ENCODE measurements at regions not wholly inside any gene's neighbourhood (a gene's known extent, or its start where the extent isn't known, plus 50 kb on each side); places are given as distances from the start of the nearest gene placed in this dataset.

DNA sequence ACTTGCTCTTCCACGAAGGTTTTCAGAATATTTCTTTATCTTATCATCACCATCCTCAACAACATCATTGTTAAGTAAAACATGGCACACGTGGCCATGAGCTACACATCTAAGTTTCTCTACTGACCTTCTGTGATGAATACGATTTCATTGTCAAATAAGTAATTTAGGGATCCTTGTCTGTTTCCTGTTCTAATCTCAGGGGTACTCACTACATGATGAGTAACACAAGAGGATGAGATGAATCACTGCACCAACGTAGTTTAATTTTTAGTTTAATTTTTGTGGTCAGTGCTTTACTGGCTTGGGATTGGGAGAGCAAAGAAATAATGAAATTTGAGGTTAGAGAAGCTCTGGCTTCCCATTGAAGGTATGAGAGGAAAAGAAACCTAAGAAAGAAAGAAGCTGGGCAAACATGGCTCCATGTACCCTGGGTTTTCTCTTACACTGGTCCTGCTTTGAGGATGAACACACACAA is 461.9 kb upstream of the KLF6 start:
- H3K9me3 ChIP-seq (ENCODE audit: control extremely low read depth in 1 of 3, control insufficient read depth in 2 of 3, insufficient read depth in 1 of 3, low read length in 2 of 3), result no peaks in the 10 kb centered on the region
- no peaks in the 10 kb centered on the region for H3K4me1 ChIP-seq (ENCODE audit: control insufficient read depth in 2 of 2, insufficient read depth in 2 of 2, low read length in 2 of 2)

DNA sequence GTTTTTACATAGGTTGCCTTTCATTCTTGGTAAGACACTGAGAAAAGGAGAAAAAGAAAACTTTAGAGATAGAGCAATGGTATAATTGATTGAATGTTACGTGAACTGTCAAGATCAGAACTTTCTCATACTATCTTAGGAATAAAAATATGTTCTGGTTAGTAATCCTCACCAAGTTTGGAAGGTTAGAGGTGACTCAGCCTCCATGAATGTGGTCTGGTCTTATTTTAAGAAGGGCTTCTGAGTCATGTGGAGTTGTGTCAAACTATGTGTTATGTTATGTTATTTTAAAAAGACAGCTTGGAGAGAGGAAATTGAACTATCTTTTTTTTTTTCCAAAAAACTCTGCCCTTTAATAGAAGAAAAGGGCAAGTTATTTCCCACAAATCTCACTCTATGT is 458.6 kb upstream of the KLF6 start:
- intact Hi-C loops (cut with micrococcal nuclease), result no loop called here
- H3K27me3 Mint-ChIP-seq, result no peaks in the 10 kb centered on the region

More for the DNA sequence above, 461.9 kb upstream of the KLF6 start:
- Histone ChIP-seq H2AFZ (ENCODE audit: insufficient read depth, low read depth, low read length, poor library complexity, severe bottlenecking) (peak overlapping the region; percentile 36), H3K79me2 (ENCODE audit: control insufficient read depth, insufficient read depth, low read length) (no peaks in the 10 kb centered on the region), H3K27ac (ENCODE audit: low read length in 2 of 2) (no peak overlapping the region), H3K4me2 (replicated peaks; ENCODE audit: low read depth, low read length, poor library complexity, severe bottlenecking) (peak overlapping the region; percentile 36), H4K20me1 (ENCODE audit: control insufficient read depth, insufficient read depth, low read length, poor library complexity, severe bottlenecking) (no peaks in the 10 kb centered on the region), H3K27me3 (replicated peaks in 1 of 4; ENCODE audit: control extremely low read depth in 1 of 4, control insufficient read depth in 3 of 4, insufficient read depth in 4 of 4, low read length in 3 of 4) (peaks cover 0 to 6% (median 0%) of the 10 kb centered on the region in 4 experiments), H3K4me3 (ENCODE audit: control extremely low read depth in 1 of 5, extremely low read depth in 1 of 5, insufficient read depth in 1 of 5, low read depth in 2 of 5, low read length in 4 of 5) (no peak overlapping the region), H3K36me3 (replicated peaks in 1 of 2; ENCODE audit: control extremely low read depth in 1 of 2, control insufficient read depth in 1 of 2, extremely low read depth in 1 of 2, insufficient read depth in 2 of 2, low read length in 1 of 2) (no peaks in the 10 kb centered on the region), H3K9ac (ENCODE audit: low read length) (no peak overlapping the region)
- TF ChIP-seq, protein P1, sequence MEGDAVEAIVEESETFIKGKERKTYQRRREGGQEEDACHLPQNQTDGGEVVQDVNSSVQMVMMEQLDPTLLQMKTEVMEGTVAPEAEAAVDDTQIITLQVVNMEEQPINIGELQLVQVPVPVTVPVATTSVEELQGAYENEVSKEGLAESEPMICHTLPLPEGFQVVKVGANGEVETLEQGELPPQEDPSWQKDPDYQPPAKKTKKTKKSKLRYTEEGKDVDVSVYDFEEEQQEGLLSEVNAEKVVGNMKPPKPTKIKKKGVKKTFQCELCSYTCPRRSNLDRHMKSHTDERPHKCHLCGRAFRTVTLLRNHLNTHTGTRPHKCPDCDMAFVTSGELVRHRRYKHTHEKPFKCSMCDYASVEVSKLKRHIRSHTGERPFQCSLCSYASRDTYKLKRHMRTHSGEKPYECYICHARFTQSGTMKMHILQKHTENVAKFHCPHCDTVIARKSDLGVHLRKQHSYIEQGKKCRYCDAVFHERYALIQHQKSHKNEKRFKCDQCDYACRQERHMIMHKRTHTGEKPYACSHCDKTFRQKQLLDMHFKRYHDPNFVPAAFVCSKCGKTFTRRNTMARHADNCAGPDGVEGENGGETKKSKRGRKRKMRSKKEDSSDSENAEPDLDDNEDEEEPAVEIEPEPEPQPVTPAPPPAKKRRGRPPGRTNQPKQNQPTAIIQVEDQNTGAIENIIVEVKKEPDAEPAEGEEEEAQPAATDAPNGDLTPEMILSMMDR (IDR thresholded peaks at IDR 0.05), result no peak
- no peak for TF ChIP-seq EZH2 (IDR thresholded peaks at IDR 0.05; ENCODE audit: borderline replicate concordance, insufficient read depth, low read depth, low read length, poor library complexity, severe bottlenecking)
- Mint-ChIP-seq H3K4me3 (peak overlapping the region; percentile 15), H3K4me1 (peaks cover 14% of the 10 kb centered on the region), H3K27ac (no peak overlapping the region), H3K27me3 (no peaks in the 10 kb centered on the region), H3K9me3 (ENCODE audit: insufficient read depth) (no peaks in the 10 kb centered on the region)
- intact Hi-C loops (cut with micrococcal nuclease), result no loop called here
- no peak for ATAC-seq (ENCODE audit: low read depth)
- ChIA-PET CTCF (no interaction called here), POLR2A (no interaction called here)
- WGBS (ENCODE audit: insufficient coverage), result 10% methylated on average over 2 of the region's 4 CpGs
- no peak for DNase-seq

More for the DNA sequence above, 458.6 kb upstream of the KLF6 start:
- no peak for DNase-seq
- no peak overlapping the region for H3K4me3 Mint-ChIP-seq
- ChIA-PET POLR2A (no interaction called here), CTCF (no interaction called here)
- H3K4me1 Mint-ChIP-seq, result peaks cover 14% of the 10 kb centered on the region
- no peaks in the 10 kb centered on the region for H4K20me1 ChIP-seq (ENCODE audit: control insufficient read depth, insufficient read depth, low read length, poor library complexity, severe bottlenecking)
- H3K36me3 ChIP-seq (replicated peaks in 1 of 2; ENCODE audit: control extremely low read depth in 1 of 2, control insufficient read depth in 1 of 2, extremely low read depth in 1 of 2, insufficient read depth in 2 of 2, low read length in 1 of 2), result no peaks in the 10 kb centered on the region
- no peak overlapping the region for H3K4me3 ChIP-seq (ENCODE audit: control extremely low read depth in 1 of 5, extremely low read depth in 1 of 5, insufficient read depth in 1 of 5, low read depth in 2 of 5, low read length in 4 of 5)
- no peak overlapping the region for H3K27ac Mint-ChIP-seq
- no peak overlapping the region for H3K9ac ChIP-seq (ENCODE audit: low read length)
- no peaks in the 10 kb centered on the region for H3K27me3 ChIP-seq (replicated peaks in 1 of 4; ENCODE audit: control extremely low read depth in 1 of 4, control insufficient read depth in 3 of 4, insufficient read depth in 4 of 4, low read length in 3 of 4)
- TF ChIP-seq, protein P1 (IDR thresholded peaks at IDR 0.05), result no peak
- no peak overlapping the region for H2AFZ ChIP-seq (ENCODE audit: insufficient read depth, low read depth, low read length, poor library complexity, severe bottlenecking)
- no peaks in the 10 kb centered on the region for H3K9me3 Mint-ChIP-seq (ENCODE audit: insufficient read depth)
- no peak for ATAC-seq (ENCODE audit: low read depth)
- no CpG with 5 or more reads among the region's 1 CpG for WGBS (ENCODE audit: insufficient coverage)
- H3K4me2 ChIP-seq (replicated peaks; ENCODE audit: low read depth, low read length, poor library complexity, severe bottlenecking), result no peak overlapping the region
- no peaks in the 10 kb centered on the region for H3K4me1 ChIP-seq (ENCODE audit: control insufficient read depth in 2 of 2, insufficient read depth in 2 of 2, low read length in 2 of 2)
- H3K27ac ChIP-seq (ENCODE audit: low read length in 2 of 2), result no peak overlapping the region
- no peaks in the 10 kb centered on the region for H3K79me2 ChIP-seq (ENCODE audit: control insufficient read depth, insufficient read depth, low read length)
- H3K9me3 ChIP-seq (ENCODE audit: control extremely low read depth in 1 of 3, control insufficient read depth in 2 of 3, insufficient read depth in 1 of 3, low read length in 2 of 3), result no peaks in the 10 kb centered on the region

Measured in B cell (primary cell).